Smooth muscle cell (in vitro differentiated cells): ENCODE measurements at regions not wholly inside any gene's neighbourhood (a gene's known extent, or its start where the extent isn't known, plus 50 kb on each side); places are given as distances from the start of the nearest gene placed in this dataset.

Experiments used
- DNase-seq: peaks from one replicate; lab custom pipeline; 2025; ENCODE audit not compliant: unreplicated experiment; lab: John Stamatoyannopoulos, UW
- H2AFZ ChIP-seq: fragments of 200-600 bp; sonication (generic); 2 replicates; pipeline ENCODE4 v1.6.0; 2016; ENCODE audit warnings: antibody characterized with exemption, low read depth, mild to moderate bottlenecking
- H3F3A ChIP-seq: fragments of 200-600 bp; sonication (generic); 2 replicates; pipeline ENCODE4 v1.6.0; 2017; ENCODE audit warnings: antibody characterized with exemption, low read depth
- H3K27ac ChIP-seq: fragments of 200-600 bp; sonication (generic); 2 replicates; pipeline ENCODE4 v1.5.1; 2016; ENCODE audit warnings: low read depth, mild to moderate bottlenecking
- H3K27me3 ChIP-seq: fragments of 200-600 bp; sonication (generic); 2 replicates; pipeline ENCODE4 v1.6.1; 2016; ENCODE audit warnings: low read depth, mild to moderate bottlenecking
- H3K36me3 ChIP-seq: fragments of 200-600 bp; sonication (generic); 2 replicates; pipeline ENCODE4 v1.5.1; 2016; ENCODE audit warnings: low read depth
- H3K4me1 ChIP-seq: fragments of 200-600 bp; sonication (generic); 2 replicates; pipeline ENCODE4 v1.5.1; 2016; ENCODE audit warnings: low read depth
- H3K4me2 ChIP-seq: fragments of 200-600 bp; sonication (generic); 2 replicates; pipeline ENCODE4 v1.6.0; 2016; ENCODE audit warnings: mild to moderate bottlenecking
- H3K4me3 ChIP-seq: fragments of 200-600 bp; sonication (generic); 2 replicates; pipeline ENCODE4 v1.5.1; 2016; ENCODE audit warnings: mild to moderate bottlenecking
- H3K79me2 ChIP-seq: fragments of 200-600 bp; sonication (generic); 2 replicates; pipeline ENCODE4 v1.6.0; 2016; ENCODE audit warnings: low read depth, mild to moderate bottlenecking
- H3K9ac ChIP-seq: fragments of 200-600 bp; sonication (generic); 2 replicates; pipeline ENCODE4 v1.6.0; 2016; ENCODE audit warnings: low read depth
- H3K9me3 ChIP-seq: fragments of 200-600 bp; sonication (generic); replicated peaks from 2 replicates; pipeline ENCODE4 v1.5.1; 2016; ENCODE audit warnings: low read depth
- H4K20me1 ChIP-seq: fragments of 200-600 bp; sonication (generic); 2 replicates; pipeline ENCODE4 v1.6.0; 2016; ENCODE audit warnings: low read depth
- WGBS: methylation state at CpG from one replicate; pipeline ENCODE4 v1.1.7; 2016; ENCODE audit warnings: low lambda C conversion rate; 5-methylcytosine and 5-hydroxymethylcytosine counted together
- TF ChIP-seq, protein P1 (sequence below): fragments of 200-600 bp; sonication (generic); IDR thresholded peaks from 2 replicates; pipeline ENCODE4 v1.5.1; 2017; ENCODE audit warnings: borderline replicate concordance, mild to moderate bottlenecking, antibody characterized with exemption; ENCODE audit not compliant: insufficient read depth, poor library complexity, severe bottlenecking

- DNase-seq = no peak
- H3K79me2 ChIP-seq = no peaks in the 10 kb centered on the region
- H3K27me3 ChIP-seq = no peaks in the 10 kb centered on the region
- H3F3A ChIP-seq = no peaks in the 10 kb centered on the region
- no peaks in the 10 kb centered on the region for H3K36me3 ChIP-seq
- H3K27ac ChIP-seq = no peak overlapping the region
- H3K4me3 ChIP-seq = no peak overlapping the region
- H4K20me1 ChIP-seq = no peaks in the 10 kb centered on the region
- TF ChIP-seq, protein P1, sequence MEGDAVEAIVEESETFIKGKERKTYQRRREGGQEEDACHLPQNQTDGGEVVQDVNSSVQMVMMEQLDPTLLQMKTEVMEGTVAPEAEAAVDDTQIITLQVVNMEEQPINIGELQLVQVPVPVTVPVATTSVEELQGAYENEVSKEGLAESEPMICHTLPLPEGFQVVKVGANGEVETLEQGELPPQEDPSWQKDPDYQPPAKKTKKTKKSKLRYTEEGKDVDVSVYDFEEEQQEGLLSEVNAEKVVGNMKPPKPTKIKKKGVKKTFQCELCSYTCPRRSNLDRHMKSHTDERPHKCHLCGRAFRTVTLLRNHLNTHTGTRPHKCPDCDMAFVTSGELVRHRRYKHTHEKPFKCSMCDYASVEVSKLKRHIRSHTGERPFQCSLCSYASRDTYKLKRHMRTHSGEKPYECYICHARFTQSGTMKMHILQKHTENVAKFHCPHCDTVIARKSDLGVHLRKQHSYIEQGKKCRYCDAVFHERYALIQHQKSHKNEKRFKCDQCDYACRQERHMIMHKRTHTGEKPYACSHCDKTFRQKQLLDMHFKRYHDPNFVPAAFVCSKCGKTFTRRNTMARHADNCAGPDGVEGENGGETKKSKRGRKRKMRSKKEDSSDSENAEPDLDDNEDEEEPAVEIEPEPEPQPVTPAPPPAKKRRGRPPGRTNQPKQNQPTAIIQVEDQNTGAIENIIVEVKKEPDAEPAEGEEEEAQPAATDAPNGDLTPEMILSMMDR = no peak
- H3K4me1 ChIP-seq = no peaks in the 10 kb centered on the region
- WGBS = 49% methylated on average over 2 of the region's 2 CpGs
- H2AFZ ChIP-seq = no peak overlapping the region
- H3K9ac ChIP-seq = no peak overlapping the region
- H3K9me3 ChIP-seq = no peaks in the 10 kb centered on the region
- no peak overlapping the region for H3K4me2 ChIP-seq
Measured at GRCh38 chr6:114651611-114652010, 308.8 kb upstream of the HS3ST5 start.

DNA sequence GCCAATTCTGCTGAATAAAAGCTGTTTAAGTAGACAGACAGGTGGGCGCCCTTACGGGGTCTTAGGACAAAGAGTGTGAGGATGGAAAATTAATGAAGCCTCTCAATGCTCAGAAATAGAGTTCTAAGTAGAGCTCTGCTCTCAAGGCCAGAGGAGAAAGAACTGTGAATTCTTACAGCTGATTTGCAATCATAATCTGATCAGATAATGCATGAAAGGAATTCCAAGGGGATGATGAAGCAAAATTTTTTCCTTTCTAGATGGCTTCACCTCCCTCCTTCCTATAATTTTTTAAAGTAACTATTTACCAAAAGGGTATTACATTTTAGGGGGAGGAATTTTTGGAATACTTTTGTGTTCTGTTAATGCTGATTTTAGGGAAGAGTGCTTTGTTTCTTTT is 308.1 kb upstream of the HS3ST5 start:
- Histone ChIP-seq H3K36me3 (no peaks in the 10 kb centered on the region), H3K4me2 (no peak overlapping the region), H3K9me3 (no peaks in the 10 kb centered on the region), H3K79me2 (no peaks in the 10 kb centered on the region), H3K4me3 (no peak overlapping the region), H3K27me3 (no peaks in the 10 kb centered on the region), H3K9ac (no peak overlapping the region), H2AFZ (no peak overlapping the region), H3F3A (no peaks in the 10 kb centered on the region), H3K4me1 (no peaks in the 10 kb centered on the region), H3K27ac (no peak overlapping the region), H4K20me1 (no peaks in the 10 kb centered on the region)
- 83% methylated on average over 2 of the region's 2 CpGs for WGBS
- TF ChIP-seq, protein P1 = no peak
- DNase-seq = no peak

DNA sequence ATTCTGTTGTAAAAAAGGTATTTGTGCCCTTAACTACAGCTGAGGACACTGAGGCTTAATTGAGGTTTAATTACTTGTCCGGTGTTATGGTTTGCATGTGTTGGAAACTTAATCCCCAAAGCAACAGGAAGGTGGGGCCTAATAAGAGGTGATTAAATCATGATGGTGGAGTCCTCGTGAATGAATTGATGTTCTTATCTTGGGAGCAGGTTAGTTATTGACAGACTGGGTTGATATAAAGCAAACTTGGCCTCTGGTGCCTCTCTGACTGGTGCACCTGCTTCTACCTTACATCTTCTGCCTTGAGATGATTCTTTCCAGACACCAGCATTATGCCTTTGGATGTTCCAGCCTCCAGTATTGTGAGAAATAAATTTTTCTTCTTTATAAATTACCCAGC is 306.5 kb upstream of the HS3ST5 start:
- H4K20me1 ChIP-seq = no peaks in the 10 kb centered on the region
- no peak overlapping the region for H3K4me3 ChIP-seq
- no peak for DNase-seq
- no peak overlapping the region for H3K9ac ChIP-seq
- no peaks in the 10 kb centered on the region for H3K79me2 ChIP-seq
- TF ChIP-seq, protein P1 = no peak
- WGBS = 72% methylated on average over 2 of the region's 2 CpGs
- H3F3A ChIP-seq = no peaks in the 10 kb centered on the region
- H3K27me3 ChIP-seq = no peaks in the 10 kb centered on the region
- H3K9me3 ChIP-seq = no peaks in the 10 kb centered on the region
- H2AFZ ChIP-seq = no peak overlapping the region
- no peaks in the 10 kb centered on the region for H3K4me1 ChIP-seq
- H3K4me2 ChIP-seq = no peak overlapping the region
- no peak overlapping the region for H3K27ac ChIP-seq
- no peaks in the 10 kb centered on the region for H3K36me3 ChIP-seq

DNA sequence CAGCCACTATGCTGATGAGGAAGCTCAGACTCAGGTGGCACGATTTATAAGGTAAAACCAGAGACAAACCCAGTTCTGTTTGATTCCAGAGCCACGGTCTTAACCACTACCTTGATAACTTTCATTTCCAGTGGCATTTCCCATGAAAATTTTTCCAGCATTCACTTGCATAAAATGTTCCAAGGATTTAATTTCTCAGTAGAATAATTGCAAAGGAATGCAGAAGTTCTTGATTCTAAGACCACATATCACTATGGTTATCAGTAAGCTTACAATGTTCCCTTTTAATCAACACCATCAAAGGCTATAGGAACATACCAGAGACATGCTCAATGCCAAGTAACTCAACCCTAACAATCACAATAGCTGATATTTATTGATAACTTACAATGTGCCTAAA is 306.0 kb upstream of the HS3ST5 start:
- no peak for DNase-seq
- Histone ChIP-seq H3K79me2 (no peaks in the 10 kb centered on the region), H3K4me1 (no peaks in the 10 kb centered on the region), H3K36me3 (no peaks in the 10 kb centered on the region), H4K20me1 (no peaks in the 10 kb centered on the region), H3K4me3 (no peak overlapping the region), H3K9ac (no peak overlapping the region), H2AFZ (no peak overlapping the region), H3K27ac (no peak overlapping the region), H3K27me3 (no peaks in the 10 kb centered on the region), H3F3A (no peaks in the 10 kb centered on the region), H3K9me3 (no peaks in the 10 kb centered on the region), H3K4me2 (no peak overlapping the region)
- TF ChIP-seq, protein P1 = no peak
- 88% methylated on average over 2 of the region's 2 CpGs for WGBS
